Prostate gland (tissue), 2 donors: ENCODE measurements at regions not wholly inside any gene's neighbourhood (a gene's known extent, or its start where the extent isn't known, plus 50 kb on each side); places are given as distances from the start of the nearest gene placed in this dataset.

ENCODE experiments used
- DNase-seq: peaks from one replicate; pipeline ENCODE4 v3.0.0-alpha.2; 2019; ENCODE audit warnings: low spot score
- H3K27ac ChIP-seq, 2 donors: fragments of 200-600 bp; sonication (generic); 2 replicates each; pipeline ENCODE4 v1.5.1; 2017 to 2019
- H3K27me3 ChIP-seq: fragments of 200-600 bp; sonication (generic); replicated peaks from 2 replicates; pipeline ENCODE4 v1.5.1; 2019; ENCODE audit not compliant: insufficient read depth
- H3K36me3 ChIP-seq, 2 donors: fragments of 200-600 bp; sonication (generic); 1 replicate in 1 of 2; 2 replicates in 1 of 2; pipeline versions ENCODE4 v1.5.1 to v1.8.1; 2017 to 2019
- H3K4me1 ChIP-seq: fragments of 200-600 bp; sonication (generic); replicated peaks from 2 replicates; pipeline ENCODE4 v1.5.1; 2019
- H3K4me3 ChIP-seq, 2 donors: fragments of 200-600 bp; sonication (generic); 2 replicates each; pipeline ENCODE4 v1.5.1; 2017 to 2019
- H3K9me3 ChIP-seq: fragments of 200-600 bp; sonication (generic); 2 replicates; pipeline ENCODE4 v1.5.1; 2017
- CTCF ChIP-seq, 4 experiments: fragments of 200-600 bp in 2 of 4; fragments of 450-650 bp in 2 of 4; sonication (generic) in 2 of 4; IDR thresholded peaks; 1 replicate in 3 of 4; 2 replicates in 1 of 4; pipeline ENCODE4 v1.5.1; 2016 to 2019; ENCODE audit warnings: antibody characterized with exemption in 4 of 4, mild to moderate bottlenecking in 2 of 4, moderate library complexity in 2 of 4
- POLR2A ChIP-seq: fragments of 450-650 bp; IDR thresholded peaks from one replicate; pipeline ENCODE4 v1.6.1; 2016; ENCODE audit warnings: antibody characterized with exemption, mild to moderate bottlenecking
- POLR2AphosphoS5 ChIP-seq: sonication (generic); formaldehyde crosslinking; IDR thresholded peaks from one replicate; pipeline ENCODE4 v1.6.1; 2017; ENCODE audit warnings: antibody characterized with exemption
- WGBS: methylation state at CpG from one replicate; pipeline ENCODE4 v1.1.5; 2018; 5-methylcytosine and 5-hydroxymethylcytosine counted together
- intact Hi-C: fragments of 100-400 bp; cut with DNase I; formaldehyde crosslinking; loops from one replicate; pipeline ENCODE4 v1.14.2; 2022

GRCh38 chr21:19731251-19731650 lies 1267.0 kb upstream of the NCAM2 start:
- Histone ChIP-seq H3K27ac (no peak overlapping the region), H3K27me3 (no peaks in the 10 kb centered on the region), H3K4me1 (no peaks in the 10 kb centered on the region), H3K36me3 (no peaks in the 10 kb centered on the region), H3K4me3 (no peak overlapping the region), H3K9me3 (no peaks in the 10 kb centered on the region)
- no peak for TF ChIP-seq POLR2AphosphoS5
- no peak for TF ChIP-seq POLR2A
- TF ChIP-seq CTCF (IDR thresholded peaks at IDR 0.05), result no peak
- intact Hi-C loops, result no loop called here
- DNase-seq, result no peak
- WGBS, result 17% methylated on average over 2 of the region's 2 CpGs

GRCh38 chr21:19759836-19760235 lies 1238.4 kb upstream of the NCAM2 start:
- TF ChIP-seq POLR2AphosphoS5, result no peak
- TF ChIP-seq CTCF (IDR thresholded peaks at IDR 0.05), result no peak
- no peak for TF ChIP-seq POLR2A
- 98% methylated on average over 19 of the region's 19 CpGs for WGBS
- H3K27ac ChIP-seq, result no peak overlapping the region

GRCh38 chr21:19767546-19767945 lies 1230.7 kb upstream of the NCAM2 start:
- TF ChIP-seq CTCF (IDR thresholded peaks at IDR 0.05) (no peak), POLR2A (no peak), POLR2AphosphoS5 (no peak)
- no peak overlapping the region for H3K4me3 ChIP-seq
- H3K27ac ChIP-seq, result no peak overlapping the region
- H3K9me3 ChIP-seq, result no peaks in the 10 kb centered on the region
- H3K27me3 ChIP-seq, result no peaks in the 10 kb centered on the region
- H3K4me1 ChIP-seq, result no peaks in the 10 kb centered on the region
- intact Hi-C loops, result no loop called here
- no peak for DNase-seq
- 32% methylated on average over 1 of the region's 1 CpG for WGBS
- H3K36me3 ChIP-seq, result no peaks in the 10 kb centered on the region

More at GRCh38 chr21:19759836-19760235, 1238.4 kb upstream of the NCAM2 start:
- no peak for DNase-seq
- no peak overlapping the region for H3K4me3 ChIP-seq
- intact Hi-C loops, result no loop called here
- no peaks in the 10 kb centered on the region for H3K9me3 ChIP-seq
- no peaks in the 10 kb centered on the region for H3K4me1 ChIP-seq
- no peaks in the 10 kb centered on the region for H3K27me3 ChIP-seq
- no peaks in the 10 kb centered on the region for H3K36me3 ChIP-seq

GRCh38 chr21:19771881-19772280 lies 1226.3 kb upstream of the NCAM2 start:
- DNase-seq, result no peak
- no peak overlapping the region for H3K27ac ChIP-seq
- TF ChIP-seq CTCF (IDR thresholded peaks at IDR 0.05) (no peak), POLR2AphosphoS5 (no peak), POLR2A (no peak)
- no peaks in the 10 kb centered on the region for H3K36me3 ChIP-seq
- 86% methylated on average over 2 of the region's 2 CpGs for WGBS
- no peaks in the 10 kb centered on the region for H3K27me3 ChIP-seq
- no peaks in the 10 kb centered on the region for H3K9me3 ChIP-seq
- no peaks in the 10 kb centered on the region for H3K4me1 ChIP-seq
- intact Hi-C loops, result no loop called here
- no peak overlapping the region for H3K4me3 ChIP-seq

- TF ChIP-seq POLR2AphosphoS5 (no peak), POLR2A (no peak), CTCF (IDR thresholded peaks at IDR 0.05) (no peak)
- intact Hi-C loops, result no loop called here
These were observed 1222.1 kb upstream of the NCAM2 start for GRCh38 chr21:19776076-19776475.

More at GRCh38 chr21:19776076-19776475, 1222.1 kb upstream of the NCAM2 start:
- Histone ChIP-seq H3K27me3 (no peaks in the 10 kb centered on the region), H3K4me3 (no peak overlapping the region), H3K36me3 (no peaks in the 10 kb centered on the region), H3K27ac (no peak overlapping the region), H3K9me3 (no peaks in the 10 kb centered on the region), H3K4me1 (no peaks in the 10 kb centered on the region)
- WGBS, result 76% methylated on average over 1 of the region's 1 CpG
- no peak for DNase-seq
